ENCODE measurements at regions not wholly inside any gene's neighbourhood (a gene's known extent, or its start where the extent isn't known, plus 50 kb on each side); places are given as distances from the start of the nearest gene placed in this dataset.

- no peak for TF ChIP-seq MAX (IDR thresholded peaks at IDR 0.05)
- TF ChIP-seq RNF2 (IDR thresholded peaks at IDR 0.05; ENCODE audit: borderline replicate concordance, low read depth): no peak
Measured at GRCh38 chr9:118129541-118129940, 425.3 kb downstream of the TLR4 start (continued).

GRCh38 chr9:118148990-118149389 lies 444.8 kb downstream of the TLR4 start:
- FAIRE-seq (no peak), ATAC-seq (no peak), DNase-seq (ENCODE audit: low read depth in 1 of 2, low spot score in 1 of 2) (no peak)
- H3K4me1 ChIP-seq: no peaks in the 10 kb centered on the region
- no peak overlapping the region for H3K27ac ChIP-seq
- 17% methylated on average over 1 of the region's 1 CpG for WGBS (ENCODE audit: missing lambda C conversion rate)
- H3K9me3 ChIP-seq: no peaks in the 10 kb centered on the region
- TF ChIP-seq CBX8 (IDR thresholded peaks at IDR 0.05): no peak
- no peak for TF ChIP-seq POLR2A (IDR thresholded peaks at IDR 0.05; ENCODE audit: low read length)
- no peak for TF ChIP-seq BHLHE40 (IDR thresholded peaks at IDR 0.05; ENCODE audit: low read depth, low read length)
- no peak for TF ChIP-seq HDAC2 (IDR thresholded peaks at IDR 0.05)
- no peak for TF ChIP-seq KDM1A (IDR thresholded peaks at IDR 0.05; ENCODE audit: low read depth)
- no peak for TF ChIP-seq TFCP2L1 (CRISPR knock-in tag; IDR thresholded peaks at IDR 0.05)
- no peak for TF ChIP-seq CEBPB (IDR thresholded peaks at IDR 0.05)
- no peak for TF ChIP-seq JUNB (IDR thresholded peaks at IDR 0.05)
- no peak for TF ChIP-seq ESRRA (IDR thresholded peaks at IDR 0.05; ENCODE audit: borderline replicate concordance, low read length)
- TF ChIP-seq HOXA7 (CRISPR knock-in tag; IDR thresholded peaks at IDR 0.05): no peak
- no peak for TF ChIP-seq HOXB13 (CRISPR knock-in tag; IDR thresholded peaks at IDR 0.05; ENCODE audit: low read depth)
- no peak for TF ChIP-seq HES2 (IDR thresholded peaks at IDR 0.05)
- TF ChIP-seq ZSCAN20 (CRISPR knock-in tag; IDR thresholded peaks at IDR 0.05): no peak
- TF ChIP-seq TP53 (CRISPR knock-in tag; IDR thresholded peaks at IDR 0.05): no peak
- no peak for TF ChIP-seq MYC (IDR thresholded peaks at IDR 0.05; ENCODE audit: borderline replicate concordance, low read length)
- no peak for TF ChIP-seq MAX (IDR thresholded peaks at IDR 0.05)
- TF ChIP-seq CHD2 (IDR thresholded peaks at IDR 0.05; ENCODE audit: low read length, partially characterized antibody): no peak
- TF ChIP-seq HMGXB4 (CRISPR knock-in tag; IDR thresholded peaks at IDR 0.05; ENCODE audit: borderline replicate concordance): no peak
- no peak for TF ChIP-seq RCOR1 (IDR thresholded peaks at IDR 0.05; ENCODE audit: low read depth, low read length)
- no peak overlapping the region for H3K4me3 ChIP-seq
- H3K4me2 ChIP-seq: no peak overlapping the region
- POLR2A ChIA-PET: no interaction called here
- CTCF ChIA-PET: no interaction called here

- ATAC-seq (no peak), FAIRE-seq (no peak), DNase-seq (ENCODE audit: low read depth in 1 of 2, low spot score in 1 of 2) (no peak)
- no peak overlapping the region for H3K27ac ChIP-seq
- 13% methylated on average over 6 of the region's 6 CpGs for WGBS (ENCODE audit: missing lambda C conversion rate)
- no peak overlapping the region for H3K4me2 ChIP-seq
- H3K4me3 ChIP-seq: no peak overlapping the region
- H3K9me3 ChIP-seq: no peaks in the 10 kb centered on the region
- ChIA-PET POLR2A (no interaction called here), CTCF (no interaction called here)
- TF ChIP-seq JUNB (IDR thresholded peaks at IDR 0.05) (no peak), FOSL2 (IDR thresholded peaks at IDR 0.05) (no peak), FOSL2 (CRISPR knock-in tag; IDR thresholded peaks at IDR 0.05) (peak; percentile 38)
- H3K4me1 ChIP-seq: no peaks in the 10 kb centered on the region
Measured at GRCh38 chr9:118156846-118157245, 452.6 kb downstream of the TLR4 start.

GRCh38 chr9:118162716-118163115 lies 458.5 kb downstream of the TLR4 start:
- H3K4me2 ChIP-seq: no peak overlapping the region
- no peak overlapping the region for H3K4me3 ChIP-seq
- H3K27ac ChIP-seq: no peak overlapping the region
- DNase-seq (ENCODE audit: low read depth in 1 of 2, low spot score in 1 of 2) (no peak), ATAC-seq (no peak), FAIRE-seq (no peak)
- no peaks in the 10 kb centered on the region for H3K9me3 ChIP-seq
- WGBS (ENCODE audit: missing lambda C conversion rate): 33% methylated on average over 3 of the region's 3 CpGs
- ChIA-PET CTCF (no interaction called here), POLR2A (no interaction called here)
- H3K4me1 ChIP-seq: no peaks in the 10 kb centered on the region
- no peak for TF ChIP-seq EHMT2 (IDR thresholded peaks at IDR 0.05; ENCODE audit: low read depth)
- no peak for TF ChIP-seq KDM1A (IDR thresholded peaks at IDR 0.05; ENCODE audit: low read depth)
- no peak for TF ChIP-seq NR3C1 (IDR thresholded peaks at IDR 0.05)
- no peak for TF ChIP-seq ATOH8 (CRISPR knock-in tag; IDR thresholded peaks at IDR 0.05; ENCODE audit: low read depth)
- TF ChIP-seq JUNB (IDR thresholded peaks at IDR 0.05): no peak

All from A549 (cell line).